Parathyroid adenoma (tissue), 2 donors: ENCODE measurements at regions not wholly inside any gene's neighbourhood (a gene's known extent, or its start where the extent isn't known, plus 50 kb on each side); places are given as distances from the start of the nearest gene placed in this dataset.

Source experiments
- H2AFZ ChIP-seq: fragments of 300-600 bp; sonication (generic); one replicate; pipeline ENCODE4 v1.7.0; 2017; ENCODE audit warnings: antibody characterized with exemption, mild to moderate bottlenecking
- H3K27ac ChIP-seq: fragments of 300-600 bp; sonication (generic); one replicate; pipeline ENCODE4 v1.7.0; 2017
- H3K27me3 ChIP-seq: fragments of 300-600 bp; sonication (generic); one replicate; pipeline ENCODE4 v1.7.0; 2017; ENCODE audit warnings: low read length; ENCODE audit not compliant: control insufficient read depth, insufficient read depth
- H3K36me3 ChIP-seq: fragments of 300-600 bp; sonication (generic); one replicate; pipeline ENCODE4 v1.7.0; 2017; ENCODE audit warnings: low read length; ENCODE audit not compliant: control insufficient read depth, insufficient read depth
- H3K4me1 ChIP-seq: fragments of 300-600 bp; sonication (generic); one replicate; pipeline ENCODE4 v1.7.0; 2017; ENCODE audit warnings: control low read depth
- H3K4me2 ChIP-seq: fragments of 300-600 bp; sonication (generic); one replicate; pipeline ENCODE4 v1.7.0; 2017; ENCODE audit warnings: low read length
- H3K4me3 ChIP-seq: fragments of 300-600 bp; sonication (generic); one replicate; pipeline ENCODE4 v1.7.0; 2017; ENCODE audit warnings: low read depth, low read length
- H3K79me2 ChIP-seq: fragments of 300-600 bp; sonication (generic); one replicate; pipeline ENCODE4 v1.7.0; 2017; ENCODE audit warnings: control low read depth
- H3K9ac ChIP-seq: fragments of 300-600 bp; sonication (generic); one replicate; pipeline ENCODE4 v1.7.0; 2017; ENCODE audit warnings: mild to moderate bottlenecking
- H3K9me3 ChIP-seq: fragments of 300-600 bp; sonication (generic); one replicate; pipeline ENCODE4 v1.7.0; 2017; ENCODE audit warnings: low read length; ENCODE audit not compliant: control insufficient read depth
- CTCF ChIP-seq: fragments of 300-600 bp; sonication (generic); IDR thresholded peaks from one replicate; pipeline ENCODE4 v1.7.0; 2017; ENCODE audit warnings: antibody characterized with exemption, mild to moderate bottlenecking
- donor health status: primary hyperparathyroidism.

DNA sequence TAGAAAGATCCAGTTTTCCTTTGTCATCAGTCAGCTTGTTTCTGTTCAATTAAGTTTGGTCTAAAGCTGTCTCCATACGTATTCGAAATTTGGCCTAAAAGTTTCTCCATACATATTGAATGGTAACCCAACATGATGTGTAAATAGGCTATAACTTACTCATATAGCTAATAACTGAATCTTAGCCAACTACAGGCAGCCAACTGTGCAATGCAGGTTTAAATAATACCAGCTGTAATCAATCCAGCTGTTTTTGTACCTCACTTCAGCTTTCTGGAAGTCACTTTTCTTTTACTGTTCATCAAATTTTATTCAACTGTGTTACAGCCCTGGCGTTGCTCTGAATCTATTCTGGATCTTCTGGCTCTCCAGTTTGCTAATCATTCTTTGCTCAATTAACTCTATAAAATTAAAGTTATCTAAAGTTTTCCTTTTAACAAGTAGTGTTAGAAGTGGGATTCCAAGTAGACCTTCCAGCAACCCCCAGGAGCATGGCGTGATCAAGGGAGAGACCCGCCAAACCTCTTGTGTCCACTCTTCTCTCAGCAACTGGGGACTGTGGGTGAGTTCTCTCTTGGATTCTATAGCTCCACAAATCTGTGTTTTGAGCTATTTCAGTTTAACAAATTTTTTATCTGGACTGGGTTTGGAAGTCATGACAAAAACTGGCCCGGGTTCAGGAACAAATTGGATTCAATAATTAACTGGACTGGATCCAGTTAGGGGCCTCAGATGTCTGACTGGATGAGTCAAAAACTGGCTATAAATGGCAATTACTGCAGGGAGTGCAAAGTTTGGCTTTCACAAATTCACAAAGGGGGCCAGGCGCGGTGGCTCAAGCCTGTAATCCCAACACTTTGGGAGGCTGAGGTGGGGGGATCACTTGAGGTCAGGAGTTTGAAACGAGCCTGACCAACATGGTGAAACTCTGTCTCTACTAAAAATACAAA is 329.7 kb upstream of the ST6GAL2 start:
- H3K27me3 ChIP-seq = no peaks in the 10 kb centered on the region
- no peaks in the 10 kb centered on the region for H3K79me2 ChIP-seq
- no peak overlapping the region for H3K4me3 ChIP-seq
- H3K4me2 ChIP-seq = no peak overlapping the region
- H3K4me1 ChIP-seq = no peaks in the 10 kb centered on the region
- H3K36me3 ChIP-seq = no peaks in the 10 kb centered on the region
- no peak overlapping the region for H3K9ac ChIP-seq
- TF ChIP-seq CTCF = no peak
- no peak overlapping the region for H3K27ac ChIP-seq
- H2AFZ ChIP-seq = no peak overlapping the region
- no peaks in the 10 kb centered on the region for H3K9me3 ChIP-seq

DNA sequence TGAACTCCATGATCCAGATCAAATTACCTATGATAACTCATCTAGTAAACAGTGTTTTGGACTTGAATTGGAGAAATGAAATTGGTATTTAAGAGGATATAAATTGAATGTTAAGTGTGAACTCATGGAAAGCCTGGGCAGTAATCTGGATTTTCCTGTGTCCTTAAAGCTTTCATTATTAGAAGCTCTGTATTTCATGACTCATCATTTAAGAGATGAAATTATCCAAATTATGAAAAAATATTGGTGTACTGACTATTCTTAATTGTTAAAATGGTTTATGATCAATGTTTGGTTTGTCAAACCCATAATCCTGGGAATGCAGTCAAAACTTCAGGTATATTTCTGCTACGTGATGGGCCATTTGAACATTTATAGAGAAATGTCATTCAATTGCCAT is 332.2 kb upstream of the ST6GAL2 start:
- H3K27ac ChIP-seq = no peak overlapping the region
- no peak overlapping the region for H2AFZ ChIP-seq
- no peak overlapping the region for H3K9ac ChIP-seq
- H3K4me2 ChIP-seq = no peak overlapping the region
- no peaks in the 10 kb centered on the region for H3K79me2 ChIP-seq
- H3K27me3 ChIP-seq = no peaks in the 10 kb centered on the region
- H3K36me3 ChIP-seq = no peaks in the 10 kb centered on the region
- no peaks in the 10 kb centered on the region for H3K4me1 ChIP-seq
- no peak overlapping the region for H3K4me3 ChIP-seq
- H3K9me3 ChIP-seq = no peaks in the 10 kb centered on the region
- TF ChIP-seq CTCF = no peak

DNA sequence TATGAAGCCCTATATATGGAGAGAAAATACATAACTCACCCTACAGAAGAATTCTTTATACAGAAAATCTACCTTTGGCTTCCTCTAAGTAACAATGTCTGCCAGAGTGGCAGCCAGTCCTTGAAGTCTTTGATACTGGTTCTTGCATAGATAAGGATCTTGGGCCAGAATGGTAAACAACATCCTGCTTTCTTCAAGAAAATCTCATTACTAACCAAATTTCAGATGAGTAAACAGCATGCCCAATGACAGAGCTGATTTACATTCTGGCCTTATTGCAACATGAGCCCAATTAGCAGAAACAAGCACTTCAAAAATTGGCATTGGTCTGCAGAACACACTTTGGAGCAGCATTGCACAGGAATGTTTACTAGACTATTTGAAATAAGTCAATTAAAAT is 336.5 kb upstream of the ST6GAL2 start:
- no peak overlapping the region for H3K9ac ChIP-seq
- no peaks in the 10 kb centered on the region for H3K27me3 ChIP-seq
- no peaks in the 10 kb centered on the region for H3K79me2 ChIP-seq
- no peak overlapping the region for H2AFZ ChIP-seq
- H3K4me2 ChIP-seq = no peak overlapping the region
- no peaks in the 10 kb centered on the region for H3K36me3 ChIP-seq
- H3K4me1 ChIP-seq = no peaks in the 10 kb centered on the region
- H3K4me3 ChIP-seq = no peak overlapping the region
- TF ChIP-seq CTCF = no peak
- no peaks in the 10 kb centered on the region for H3K9me3 ChIP-seq
- no peak overlapping the region for H3K27ac ChIP-seq

DNA sequence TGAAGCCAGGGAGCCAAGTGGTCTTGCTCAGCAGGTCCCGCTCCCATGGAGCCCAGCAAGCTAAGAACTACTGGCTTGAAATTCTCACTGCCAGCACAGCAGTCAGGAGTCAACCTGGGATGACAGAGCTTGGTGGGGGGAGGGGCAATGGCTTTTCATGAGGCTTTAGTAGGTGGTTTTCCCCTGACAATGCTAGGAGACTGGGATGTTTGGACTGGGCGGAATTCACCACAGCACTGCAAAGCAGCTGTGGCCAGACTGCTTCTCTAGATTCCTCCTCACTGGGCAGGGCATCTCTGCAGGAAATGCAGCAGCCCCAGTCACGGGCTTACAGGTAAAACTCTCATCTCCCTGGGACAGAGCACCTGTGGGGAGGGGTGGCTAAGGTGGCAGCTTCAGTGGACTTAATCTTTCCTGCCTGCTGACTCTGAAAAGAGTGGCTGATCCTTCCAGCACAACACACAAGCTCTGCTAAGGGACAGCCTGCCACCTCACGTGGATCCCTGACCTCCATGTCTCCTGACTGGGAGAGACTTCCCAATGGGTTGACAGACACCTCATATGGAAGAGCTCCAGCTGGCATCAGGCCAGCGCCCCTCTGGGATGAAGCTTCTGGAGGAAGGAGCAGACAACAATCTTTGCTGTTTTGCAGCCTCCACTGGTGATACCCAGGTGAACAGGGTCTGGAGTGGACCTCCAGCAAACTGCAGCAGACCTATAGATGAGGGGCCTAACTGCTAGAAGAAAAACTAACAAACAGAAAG is 349.7 kb upstream of the ST6GAL2 start:
- H3K79me2 ChIP-seq = no peaks in the 10 kb centered on the region
- no peak overlapping the region for H3K4me3 ChIP-seq
- H3K27me3 ChIP-seq = no peaks in the 10 kb centered on the region
- no peak overlapping the region for H3K4me2 ChIP-seq
- H2AFZ ChIP-seq = no peak overlapping the region
- no peak overlapping the region for H3K9ac ChIP-seq
- no peaks in the 10 kb centered on the region for H3K9me3 ChIP-seq
- H3K27ac ChIP-seq = no peak overlapping the region
- no peak for TF ChIP-seq CTCF
- H3K4me1 ChIP-seq = no peaks in the 10 kb centered on the region
- H3K36me3 ChIP-seq = no peaks in the 10 kb centered on the region
